Osteoblast (primary cell): ENCODE measurements at regions not wholly inside any gene's neighbourhood (a gene's known extent, or its start where the extent isn't known, plus 50 kb on each side); places are given as distances from the start of the nearest gene placed in this dataset.

ENCODE experiments used
- DNase-seq: peaks from one replicate; pipeline ENCODE4 v3.0.0; 2011; ENCODE audit warnings: low spot score, mixed read lengths; ENCODE audit not compliant: insufficient read length; ENCODE audit errors: missing footprints
- H2AFZ ChIP-seq: 2 replicates; pipeline ENCODE4 v1.6.0; 2011; ENCODE audit warnings: mild to moderate bottlenecking, low read length
- H3K27ac ChIP-seq: 2 replicates; pipeline ENCODE4 v1.5.1; 2011; ENCODE audit warnings: mild to moderate bottlenecking, low read depth, low read length, moderate library complexity
- H3K27me3 ChIP-seq: 2 replicates; pipeline ENCODE4 v1.6.0; 2012; ENCODE audit warnings: mild to moderate bottlenecking, control low read depth, inconsistent platforms, low read length, moderate library complexity; ENCODE audit not compliant: insufficient read depth
- H3K36me3 ChIP-seq: 2 replicates; pipeline ENCODE4 v1.5.1; 2011; ENCODE audit warnings: mild to moderate bottlenecking, low read length, control low read depth, moderate library complexity; ENCODE audit not compliant: insufficient read depth
- H3K4me1 ChIP-seq: 2 replicates; pipeline ENCODE4 v1.5.1; 2011; ENCODE audit warnings: mild to moderate bottlenecking, low read length, control low read depth, moderate library complexity; ENCODE audit not compliant: insufficient read depth
- H3K4me2 ChIP-seq: 2 replicates; pipeline ENCODE4 v1.6.0; 2011; ENCODE audit warnings: mild to moderate bottlenecking, low read length; ENCODE audit not compliant: insufficient read depth
- H3K4me3 ChIP-seq: fragments of 200-600 bp; sonication (generic); 3 replicates; pipeline ENCODE4 v1.5.1; 2012; ENCODE audit warnings: mild to moderate bottlenecking, low read length, inconsistent platforms; ENCODE audit not compliant: insufficient read depth
- H3K79me2 ChIP-seq: 2 replicates; pipeline ENCODE4 v1.6.0; 2012; ENCODE audit warnings: mild to moderate bottlenecking, low read length, control low read depth, inconsistent platforms; ENCODE audit not compliant: insufficient read depth
- H3K9me3 ChIP-seq: 2 replicates; pipeline ENCODE4 v1.5.1; 2011; ENCODE audit warnings: low read depth, low read length, control low read depth
- H4K20me1 ChIP-seq: 2 replicates; pipeline ENCODE4 v1.6.0; 2012; ENCODE audit warnings: mild to moderate bottlenecking, low read length, control low read depth; ENCODE audit not compliant: insufficient read depth
- CTCF ChIP-seq: IDR thresholded peaks from 2 replicates; pipeline ENCODE4 v1.5.1; 2011; ENCODE audit warnings: mild to moderate bottlenecking, low read depth, low read length, moderate library complexity; ENCODE audit errors: extremely low read depth

GRCh38 chr3:64380546-64380945 is 155.3 kb upstream of the PRICKLE2 start:
- no peaks in the 10 kb centered on the region for H3K79me2 ChIP-seq
- no peak overlapping the region for H3K4me2 ChIP-seq
- no peak for TF ChIP-seq CTCF
- no peaks in the 10 kb centered on the region for H3K27me3 ChIP-seq
- no peaks in the 10 kb centered on the region for H3K36me3 ChIP-seq
- H3K9me3 ChIP-seq: no peaks in the 10 kb centered on the region
- DNase-seq: no peak
- no peak overlapping the region for H2AFZ ChIP-seq
- H4K20me1 ChIP-seq: no peaks in the 10 kb centered on the region
- H3K27ac ChIP-seq: no peak overlapping the region
- no peak overlapping the region for H3K4me3 ChIP-seq
- H3K4me1 ChIP-seq: no peaks in the 10 kb centered on the region

- no peaks in the 10 kb centered on the region for H3K4me1 ChIP-seq
- TF ChIP-seq CTCF: no peak
- H3K4me2 ChIP-seq: peak overlapping the region; percentile 60
Observed at GRCh38 chr3:64379221-64379620, 154.0 kb upstream of the PRICKLE2 start.

GRCh38 chr3:64377942-64378341 is 152.7 kb upstream of the PRICKLE2 start:
- Histone ChIP-seq H3K4me1 (no peaks in the 10 kb centered on the region), H3K9me3 (no peaks in the 10 kb centered on the region), H3K27ac (no peak overlapping the region), H3K79me2 (no peaks in the 10 kb centered on the region), H2AFZ (no peak overlapping the region), H3K4me3 (no peak overlapping the region), H3K4me2 (no peak overlapping the region), H4K20me1 (no peaks in the 10 kb centered on the region), H3K36me3 (no peaks in the 10 kb centered on the region), H3K27me3 (no peaks in the 10 kb centered on the region)
- TF ChIP-seq CTCF: no peak
- no peak for DNase-seq

More at GRCh38 chr3:64379221-64379620, 154.0 kb upstream of the PRICKLE2 start:
- DNase-seq: no peak
- Histone ChIP-seq H3K4me3 (peak overlapping the region; percentile 44), H3K36me3 (no peaks in the 10 kb centered on the region), H3K9me3 (no peaks in the 10 kb centered on the region), H2AFZ (peak overlapping the region; percentile 67), H3K79me2 (no peaks in the 10 kb centered on the region), H4K20me1 (no peaks in the 10 kb centered on the region), H3K27me3 (no peaks in the 10 kb centered on the region), H3K27ac (no peak overlapping the region)

GRCh38 chr3:64375737-64376136 is 150.5 kb upstream of the PRICKLE2 start:
- no peak for DNase-seq
- no peaks in the 10 kb centered on the region for H3K36me3 ChIP-seq

More at GRCh38 chr3:64375737-64376136, 150.5 kb upstream of the PRICKLE2 start:
- no peaks in the 10 kb centered on the region for H3K27me3 ChIP-seq
- no peaks in the 10 kb centered on the region for H4K20me1 ChIP-seq
- no peaks in the 10 kb centered on the region for H3K4me1 ChIP-seq
- TF ChIP-seq CTCF: no peak
- H3K9me3 ChIP-seq: no peaks in the 10 kb centered on the region
- no peak overlapping the region for H2AFZ ChIP-seq
- H3K79me2 ChIP-seq: no peaks in the 10 kb centered on the region
- H3K4me2 ChIP-seq: no peak overlapping the region
- no peak overlapping the region for H3K27ac ChIP-seq
- H3K4me3 ChIP-seq: no peak overlapping the region
